Panc1 (cell line): ENCODE measurements at regions not wholly inside any gene's neighbourhood (a gene's known extent, or its start where the extent isn't known, plus 50 kb on each side); places are given as distances from the start of the nearest gene placed in this dataset.

ENCODE experiments used
- POLR2AphosphoS5 ChIP-seq: IDR thresholded peaks from 2 replicates; pipeline ENCODE4 v1.6.1; 2012; ENCODE audit warnings: mild to moderate bottlenecking, low read depth, low read length, moderate library complexity
- SIN3A ChIP-seq: IDR thresholded peaks from 2 replicates; pipeline ENCODE4 v1.6.1; 2012; ENCODE audit warnings: low read depth, mild to moderate bottlenecking, low read length, moderate library complexity, borderline replicate concordance; ENCODE audit not compliant: insufficient read depth
- TF ChIP-seq, protein P1 (sequence below): fragments of 450-650 bp; IDR thresholded peaks from 2 replicates; pipeline ENCODE4 v1.5.1; 2017; ENCODE audit warnings: mild to moderate bottlenecking

GRCh38 chr2:8154936-8155335 is 526.9 kb upstream of the ID2 start:
- TF ChIP-seq, protein P1, sequence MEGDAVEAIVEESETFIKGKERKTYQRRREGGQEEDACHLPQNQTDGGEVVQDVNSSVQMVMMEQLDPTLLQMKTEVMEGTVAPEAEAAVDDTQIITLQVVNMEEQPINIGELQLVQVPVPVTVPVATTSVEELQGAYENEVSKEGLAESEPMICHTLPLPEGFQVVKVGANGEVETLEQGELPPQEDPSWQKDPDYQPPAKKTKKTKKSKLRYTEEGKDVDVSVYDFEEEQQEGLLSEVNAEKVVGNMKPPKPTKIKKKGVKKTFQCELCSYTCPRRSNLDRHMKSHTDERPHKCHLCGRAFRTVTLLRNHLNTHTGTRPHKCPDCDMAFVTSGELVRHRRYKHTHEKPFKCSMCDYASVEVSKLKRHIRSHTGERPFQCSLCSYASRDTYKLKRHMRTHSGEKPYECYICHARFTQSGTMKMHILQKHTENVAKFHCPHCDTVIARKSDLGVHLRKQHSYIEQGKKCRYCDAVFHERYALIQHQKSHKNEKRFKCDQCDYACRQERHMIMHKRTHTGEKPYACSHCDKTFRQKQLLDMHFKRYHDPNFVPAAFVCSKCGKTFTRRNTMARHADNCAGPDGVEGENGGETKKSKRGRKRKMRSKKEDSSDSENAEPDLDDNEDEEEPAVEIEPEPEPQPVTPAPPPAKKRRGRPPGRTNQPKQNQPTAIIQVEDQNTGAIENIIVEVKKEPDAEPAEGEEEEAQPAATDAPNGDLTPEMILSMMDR: no peak
- TF ChIP-seq SIN3A (no peak), POLR2AphosphoS5 (no peak)
